CD4-positive, alpha-beta T cell treated with Interleukin-15 for 1 hour (primary cell): ENCODE measurements at regions not wholly inside any gene's neighbourhood (a gene's known extent, or its start where the extent isn't known, plus 50 kb on each side); places are given as distances from the start of the nearest gene placed in this dataset.
"Not testable (repeated sequence)": the region's sequence is repeated elsewhere in the genome, so short reads cannot be mapped to it uniquely, and the experiment has no call there.

Experiments used
- DNase-seq: peaks from one replicate; pipeline ENCODE4 v3.0.0-alpha.2; 2020

DNA sequence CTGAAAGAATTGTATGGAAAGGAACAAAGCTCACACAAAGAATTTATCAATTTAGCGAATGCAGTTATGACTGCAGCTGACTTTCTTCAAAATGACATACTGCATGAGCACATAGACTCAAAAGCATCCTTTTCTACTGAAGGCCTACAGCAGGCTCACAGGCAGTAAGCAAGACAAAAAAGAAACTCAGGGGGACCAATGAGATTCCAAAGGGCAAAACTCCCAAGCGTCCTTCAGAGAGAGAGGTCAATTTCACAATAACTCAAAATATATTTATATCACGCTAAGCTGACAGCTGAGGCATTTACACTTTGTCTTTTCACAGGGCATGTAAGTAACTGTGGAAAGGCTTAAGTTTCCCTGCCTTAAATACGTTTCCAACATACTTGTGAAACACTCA is 427.9 kb upstream of the RASGRP1 start:
- no peak for DNase-seq

DNA sequence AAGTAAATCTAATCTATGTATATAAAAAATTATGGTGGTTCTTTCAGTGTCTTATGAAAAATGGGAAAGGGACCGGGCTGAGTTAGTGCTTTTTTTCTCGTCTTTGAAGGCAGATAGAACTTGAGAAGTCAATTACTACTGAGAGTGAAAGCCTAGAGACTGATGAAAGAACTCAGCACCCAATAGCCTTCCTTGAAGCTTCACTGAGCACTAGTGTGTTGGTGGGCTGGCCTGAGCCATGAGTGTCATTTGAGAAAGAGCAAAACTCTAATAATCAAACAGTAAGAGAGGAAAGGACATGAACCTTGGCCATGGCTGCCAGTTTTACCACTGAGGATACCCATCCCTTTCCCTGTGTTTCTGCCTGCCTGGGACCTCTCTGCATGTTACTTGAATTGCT is 428.3 kb upstream of the RASGRP1 start:
- DNase-seq = no peak

DNA sequence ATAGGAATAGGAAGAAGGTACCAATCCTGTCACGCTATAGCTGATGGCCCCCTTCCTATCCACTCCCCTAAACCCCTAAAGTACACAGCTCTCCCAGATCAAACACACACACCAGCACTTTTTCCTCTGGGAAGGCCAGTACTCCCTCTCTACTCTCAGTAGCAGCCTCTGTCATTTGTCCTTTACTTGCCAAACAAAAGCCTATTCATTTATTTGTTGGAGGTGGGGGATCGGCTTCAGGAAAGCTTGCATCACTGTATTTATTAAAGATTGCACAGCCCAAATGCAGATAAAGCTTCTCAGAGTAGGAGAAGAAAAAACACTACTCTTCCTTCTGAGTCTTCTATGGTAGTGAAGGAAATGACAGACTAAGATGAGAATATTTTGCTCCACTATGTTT is 429.7 kb upstream of the RASGRP1 start:
- DNase-seq = no peak

DNA sequence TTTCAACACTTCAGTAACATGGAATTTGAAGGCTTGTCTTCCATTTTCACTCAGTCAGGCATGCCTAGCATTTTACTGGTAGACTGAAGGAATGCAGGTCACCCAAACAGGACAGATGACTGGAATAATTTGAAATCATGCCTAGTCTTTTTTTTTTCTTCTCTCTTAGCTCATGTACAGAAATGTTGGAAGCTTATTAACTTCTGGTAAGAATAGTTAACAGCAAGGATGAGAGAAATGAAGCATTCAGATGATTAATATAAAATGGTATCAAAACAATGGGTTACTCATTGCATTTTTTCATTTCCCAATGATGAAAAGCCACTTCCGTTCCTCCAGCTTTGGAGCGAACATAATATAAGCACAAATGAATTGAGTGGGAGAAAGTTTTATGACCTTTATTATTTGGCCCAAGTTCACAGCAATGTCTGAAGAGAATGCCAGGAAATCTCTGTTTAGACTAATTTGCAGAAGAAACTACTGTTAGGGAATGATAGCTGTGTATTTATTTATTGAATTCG is 431.6 kb upstream of the RASGRP1 start:
- DNase-seq = no peak

DNA sequence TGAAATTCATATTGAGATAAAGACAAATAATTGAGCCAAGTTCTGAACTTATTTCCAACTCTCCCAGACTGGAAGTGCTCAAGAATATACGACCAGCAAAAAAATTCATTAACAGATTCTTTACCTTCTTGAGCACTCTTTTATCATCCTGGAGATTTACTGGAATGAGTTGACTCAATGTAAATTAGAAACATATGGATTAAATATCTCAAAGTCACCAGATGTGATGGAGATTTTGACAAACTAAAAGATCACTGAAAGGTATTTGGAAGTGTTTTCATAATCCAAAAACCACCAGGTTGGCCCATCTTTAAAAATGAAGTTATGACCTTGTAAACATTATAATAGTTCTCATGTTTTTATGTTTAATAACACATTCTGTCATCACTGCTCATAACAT is 433.2 kb upstream of the RASGRP1 start:
- no peak for DNase-seq

DNA sequence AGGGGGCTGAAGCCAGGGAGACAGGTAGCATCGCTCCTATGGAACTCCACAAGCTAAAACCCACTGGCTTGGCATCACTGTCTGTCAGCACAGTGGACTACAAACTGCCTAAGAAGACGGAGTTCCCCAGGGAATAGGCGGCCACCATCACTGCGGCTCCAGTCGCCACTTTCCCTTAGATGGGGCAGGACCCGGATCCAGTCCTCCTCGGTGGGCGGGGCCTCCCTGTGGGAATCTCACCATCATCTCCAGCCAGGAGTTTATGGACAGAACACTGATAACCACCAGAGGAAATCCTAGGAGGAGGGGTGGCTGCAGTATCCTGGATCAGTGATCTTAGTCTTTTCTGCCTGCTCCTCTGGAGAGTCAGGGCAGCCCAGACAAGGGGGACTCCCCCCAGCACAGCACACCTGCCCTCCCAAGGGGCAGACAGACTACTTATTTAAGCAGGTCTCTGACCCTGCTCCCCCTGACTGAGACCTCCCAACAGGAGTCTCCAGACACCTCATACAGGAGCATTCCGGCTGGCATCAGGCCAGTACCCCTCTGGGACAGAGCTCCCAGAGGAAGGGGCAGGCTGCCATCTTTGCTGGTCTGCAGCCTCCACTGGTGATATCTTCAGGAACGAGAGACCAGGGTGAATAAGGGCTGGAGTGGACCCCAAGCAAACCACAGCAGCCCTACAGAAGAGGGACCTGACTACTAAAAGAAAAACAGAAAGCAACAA is 435.6 kb upstream of the RASGRP1 start:
- no peak for DNase-seq

DNA sequence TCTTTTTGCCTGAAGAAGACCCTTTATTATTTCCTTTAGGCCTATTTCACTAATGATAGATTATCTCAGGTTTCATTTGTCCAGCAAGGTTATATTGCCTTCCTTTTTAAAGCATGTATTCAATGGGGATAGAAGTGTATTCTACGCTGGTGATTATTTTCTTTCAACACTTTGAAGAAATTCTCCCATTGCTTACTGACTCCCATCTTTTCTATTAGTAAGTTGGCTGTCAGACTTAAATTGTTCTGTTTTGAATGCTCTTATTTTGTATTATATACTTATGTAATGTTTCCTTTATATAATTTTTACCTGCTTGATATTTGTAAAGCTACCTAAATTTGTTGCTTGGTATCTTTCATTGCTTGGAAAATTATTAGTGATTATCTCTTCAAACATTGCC is 445.1 kb upstream of the RASGRP1 start:
- no peak for DNase-seq

DNA sequence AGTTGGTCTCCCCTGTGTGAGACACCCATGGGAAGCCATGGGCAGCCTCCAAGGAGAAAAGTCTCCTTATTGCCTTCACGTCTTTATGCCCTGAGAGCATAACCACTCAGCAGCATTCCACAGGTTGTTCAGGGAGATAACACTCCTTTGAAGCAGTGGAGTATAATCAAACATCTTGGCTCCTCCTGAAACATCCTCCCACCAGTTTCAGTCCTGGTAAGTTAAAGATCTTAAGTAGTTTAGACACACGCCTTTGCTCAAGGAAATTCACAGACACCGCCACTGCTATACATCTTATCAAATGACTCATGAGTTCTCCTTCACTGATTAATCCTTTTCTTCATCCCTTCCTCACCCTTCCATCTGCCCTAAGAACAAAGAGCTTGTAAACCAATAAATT is 446.5 kb upstream of the RASGRP1 start:
- not testable (repeated sequence) for DNase-seq

DNA sequence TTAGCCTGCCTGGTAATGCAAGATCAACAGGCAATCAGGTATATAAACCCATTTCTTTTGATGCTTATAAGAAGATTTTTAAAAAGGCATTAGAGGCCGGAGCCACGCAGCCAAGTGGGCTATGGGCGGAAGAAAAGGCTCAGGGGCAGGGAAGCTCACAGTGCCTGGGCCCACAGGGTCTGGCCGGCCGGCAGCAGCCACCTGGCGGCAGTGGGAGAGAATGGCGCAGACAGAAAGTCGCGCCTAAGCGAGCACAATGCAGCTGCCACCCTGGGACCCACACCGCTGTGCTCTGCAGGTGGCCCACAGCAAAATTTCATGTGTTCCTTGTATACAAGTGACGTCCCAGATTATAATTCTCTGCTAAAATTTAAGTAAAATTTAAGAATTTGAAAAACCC is 448.6 kb upstream of the RASGRP1 start:
- no peak for DNase-seq

DNA sequence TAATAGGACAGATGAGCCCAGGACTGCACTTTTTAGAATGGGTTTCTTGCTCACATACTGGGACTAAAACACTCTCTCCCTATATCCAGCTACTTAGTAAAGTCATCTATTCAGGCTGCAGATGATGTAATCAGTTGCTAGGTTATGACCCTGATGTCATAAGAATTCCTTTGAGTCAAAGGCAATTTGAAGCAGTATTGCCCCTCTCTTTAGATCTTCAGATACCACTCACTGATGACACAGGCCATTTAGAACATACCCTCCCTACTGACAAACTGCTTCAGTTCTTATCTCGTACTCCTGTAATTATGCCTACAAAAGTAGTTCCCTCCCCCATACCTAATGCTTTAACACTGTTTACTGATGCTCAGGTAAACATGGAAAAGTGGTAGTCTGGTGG is 450.1 kb upstream of the RASGRP1 start:
- DNase-seq = no peak

DNA sequence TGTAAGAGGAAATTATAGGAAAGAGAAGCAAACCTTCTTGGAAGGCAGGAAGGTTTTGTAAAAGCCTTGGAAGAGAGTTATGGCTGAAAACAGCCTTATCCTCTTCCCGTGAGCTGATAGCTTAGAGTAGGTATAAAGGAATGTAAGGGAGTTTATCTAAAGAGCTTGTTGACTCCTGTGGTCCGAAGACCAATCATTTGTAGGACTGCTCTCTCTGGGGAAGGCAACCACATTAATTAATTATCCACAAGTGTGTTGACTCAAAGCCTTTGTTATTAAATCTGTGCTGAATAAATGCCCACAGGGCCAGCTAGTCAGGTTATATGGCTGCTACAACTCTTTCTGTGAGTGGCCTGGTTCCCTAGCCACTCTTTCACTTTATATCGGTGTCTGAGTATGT is 452.1 kb upstream of the RASGRP1 start:
- no peak for DNase-seq

DNA sequence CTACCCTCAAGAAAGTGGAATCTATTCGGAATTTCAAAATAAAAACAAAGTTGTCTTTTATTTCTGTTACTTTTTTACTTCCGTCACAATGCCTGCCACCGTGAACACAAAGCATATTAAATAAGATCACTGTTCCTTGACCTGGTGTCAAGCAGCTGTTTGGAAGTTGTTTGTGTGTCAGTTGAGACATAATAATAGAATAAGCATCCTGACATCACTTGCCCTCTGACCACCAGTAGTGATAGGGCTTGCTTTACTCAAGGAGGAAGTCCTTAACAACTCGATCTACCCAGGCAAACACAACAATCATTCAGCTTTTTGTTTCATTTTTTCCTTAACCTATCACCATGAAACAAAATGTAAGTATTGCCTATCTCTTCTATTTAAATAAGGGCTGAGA is 454.4 kb upstream of the RASGRP1 start:
- no peak for DNase-seq

DNA sequence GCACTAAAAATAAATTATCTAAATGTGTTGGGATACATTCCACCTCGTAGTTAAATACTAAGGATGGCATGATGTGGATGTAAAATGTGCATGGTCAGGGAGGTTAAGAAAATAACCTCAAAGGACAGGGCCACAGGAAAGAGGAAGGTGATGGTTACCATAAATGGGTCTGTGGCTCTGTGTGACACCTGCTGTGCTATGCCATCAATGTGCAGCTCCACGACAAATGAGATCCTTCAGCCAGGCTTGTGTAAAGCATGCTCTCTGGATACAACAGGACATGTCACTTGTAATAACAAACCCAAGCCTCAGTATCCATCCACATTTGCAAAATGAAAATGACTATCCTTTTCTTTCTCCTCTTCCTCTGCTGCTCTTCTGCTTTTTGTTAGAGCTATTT is 456.7 kb upstream of the RASGRP1 start:
- no peak for DNase-seq

DNA sequence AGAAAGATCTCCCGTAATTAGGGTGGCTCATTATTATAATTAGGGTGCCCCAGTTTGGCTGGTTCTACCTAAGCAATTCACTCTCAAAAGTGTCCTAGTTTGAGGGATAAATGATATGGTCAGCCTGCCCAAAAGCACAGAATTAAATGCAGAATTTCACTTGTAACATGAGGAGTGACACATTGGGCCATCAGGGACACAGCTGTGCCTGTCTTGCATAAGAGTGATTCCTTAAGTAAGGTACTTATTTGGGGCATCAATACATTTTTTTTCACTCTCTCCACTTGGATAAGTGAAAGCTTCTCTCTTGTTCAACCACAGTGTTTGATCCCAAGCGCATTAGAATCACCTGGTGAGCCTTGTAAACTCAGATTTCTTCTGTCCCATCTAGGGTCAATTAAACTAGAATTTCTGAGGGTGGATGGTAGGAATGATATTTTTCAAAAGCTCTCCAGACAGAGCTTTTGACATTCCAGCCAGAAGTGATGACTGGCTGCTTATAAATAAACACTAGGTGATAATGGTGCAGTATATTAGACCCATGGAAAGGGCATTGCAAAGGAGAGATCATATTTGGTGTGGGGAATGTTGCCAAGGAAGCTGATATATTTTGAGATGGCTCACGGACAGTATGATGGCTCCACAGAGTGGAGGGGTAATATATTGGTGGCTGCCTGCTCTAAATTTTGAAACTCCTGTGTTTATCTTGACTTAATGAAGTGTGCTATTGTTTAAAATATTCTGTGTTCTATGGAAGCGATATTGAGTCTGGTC is 458.1 kb upstream of the RASGRP1 start:
- no peak for DNase-seq

DNA sequence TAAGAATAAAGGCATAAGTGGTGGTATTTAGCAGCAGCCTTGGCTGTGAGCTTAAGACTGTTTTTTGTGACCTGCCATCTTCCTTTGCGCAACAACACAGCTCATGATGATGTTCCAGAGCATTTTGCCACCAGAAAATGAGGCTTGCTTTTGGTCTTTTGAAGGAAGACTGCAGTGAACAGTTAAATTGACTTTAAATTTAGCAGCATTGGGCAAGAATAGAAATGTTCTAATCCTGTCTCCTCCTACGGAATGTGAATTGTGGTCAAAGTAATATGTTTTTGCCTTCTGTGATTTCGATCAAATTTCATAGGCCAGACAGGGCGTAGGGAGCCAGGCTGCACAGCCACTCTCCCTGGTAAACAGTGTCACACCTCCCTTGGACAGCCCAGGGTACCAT is 460.7 kb upstream of the RASGRP1 start:
- DNase-seq = no peak

DNA sequence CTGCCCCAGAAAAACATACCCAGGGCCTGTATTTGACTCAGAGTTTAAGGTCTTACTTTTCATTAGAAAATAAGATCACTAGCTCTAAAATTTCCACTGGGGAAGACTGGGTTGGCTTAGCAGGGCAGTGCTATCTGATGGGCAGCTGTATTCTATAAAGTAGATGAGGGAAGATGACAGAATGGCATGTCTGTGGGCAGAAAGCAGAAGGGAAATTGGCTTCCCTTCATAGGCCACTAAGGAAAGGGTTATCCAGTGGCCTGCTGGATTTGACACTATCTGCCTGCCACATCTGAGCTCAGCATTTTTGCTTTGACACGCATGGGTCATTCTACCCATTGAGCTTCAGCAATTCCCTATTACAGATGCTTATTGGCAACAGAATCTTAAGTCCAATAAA is 461.3 kb upstream of the RASGRP1 start:
- DNase-seq = no peak

DNA sequence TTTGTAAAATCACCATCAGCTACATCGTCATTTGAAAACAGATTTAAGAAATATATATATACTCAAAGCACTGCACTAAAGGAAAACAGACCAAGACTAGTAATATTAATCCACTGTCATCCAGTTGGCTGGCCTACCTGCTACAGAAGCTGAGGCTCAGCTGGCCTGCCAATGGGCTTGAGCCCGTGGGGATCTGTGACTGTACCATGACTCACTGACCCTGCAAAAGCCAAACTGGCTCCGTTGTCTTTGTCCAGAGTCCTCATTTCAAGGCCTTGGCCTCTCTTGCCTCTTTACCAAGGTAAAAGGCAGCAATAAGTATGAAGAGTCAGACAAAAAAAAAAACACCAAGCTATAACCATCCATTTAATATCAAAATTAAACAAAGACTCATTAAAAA is 463.5 kb upstream of the RASGRP1 start:
- DNase-seq = no peak

DNA sequence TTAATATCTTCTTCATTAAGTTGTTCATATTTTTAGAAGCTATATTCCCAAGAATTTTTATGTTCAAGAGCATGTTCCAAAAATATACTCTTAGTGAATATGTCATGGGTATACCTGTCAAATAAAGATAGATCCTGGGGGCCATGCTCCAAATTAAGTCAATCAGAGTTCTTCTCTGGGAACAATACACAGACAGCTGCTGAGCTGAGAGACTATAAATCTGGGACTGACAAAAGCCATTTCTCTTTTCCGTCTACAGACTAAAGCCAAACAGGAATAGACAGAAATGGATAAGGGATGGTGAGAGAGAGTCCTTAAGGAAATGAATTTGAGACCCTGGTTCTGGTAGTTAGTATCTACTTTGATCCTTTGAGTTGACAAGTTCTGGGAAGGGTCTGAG is 465.1 kb upstream of the RASGRP1 start:
- DNase-seq = no peak

DNA sequence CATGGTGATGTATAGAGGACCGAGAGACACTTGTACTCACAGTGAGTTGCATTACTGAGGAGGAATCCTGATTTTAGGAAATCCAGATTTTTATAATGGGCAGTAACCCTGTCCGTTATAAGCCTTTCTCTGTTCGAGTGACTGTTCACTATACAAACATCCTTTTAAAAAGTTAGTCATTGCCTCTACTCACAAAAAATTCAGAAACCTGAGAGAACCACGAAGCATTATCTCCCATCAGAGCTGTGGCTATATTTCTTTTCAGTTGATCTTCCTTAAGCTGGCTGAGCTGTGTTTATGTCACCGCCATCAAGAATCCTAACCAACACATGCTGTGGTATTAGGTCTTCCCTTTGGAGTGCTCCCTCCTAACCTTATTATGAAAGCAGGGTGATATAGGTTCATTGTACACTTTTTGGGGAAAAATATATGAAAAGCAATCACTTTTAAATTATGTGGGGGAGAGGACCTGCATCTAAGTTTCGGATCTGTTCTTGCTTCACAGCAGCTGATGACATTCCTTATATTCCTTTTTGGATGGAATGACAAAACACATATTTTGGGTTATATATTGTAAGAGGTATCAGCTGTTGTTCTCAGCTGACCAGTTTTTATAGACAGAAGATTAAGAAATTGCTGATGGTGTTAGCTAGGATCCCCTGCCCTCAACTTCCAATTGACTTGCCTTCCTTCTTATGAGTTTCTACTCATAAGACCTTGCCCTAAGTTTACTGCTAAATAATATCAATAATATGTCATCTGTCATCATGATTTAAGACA is 465.9 kb upstream of the RASGRP1 start:
- DNase-seq = no peak

DNA sequence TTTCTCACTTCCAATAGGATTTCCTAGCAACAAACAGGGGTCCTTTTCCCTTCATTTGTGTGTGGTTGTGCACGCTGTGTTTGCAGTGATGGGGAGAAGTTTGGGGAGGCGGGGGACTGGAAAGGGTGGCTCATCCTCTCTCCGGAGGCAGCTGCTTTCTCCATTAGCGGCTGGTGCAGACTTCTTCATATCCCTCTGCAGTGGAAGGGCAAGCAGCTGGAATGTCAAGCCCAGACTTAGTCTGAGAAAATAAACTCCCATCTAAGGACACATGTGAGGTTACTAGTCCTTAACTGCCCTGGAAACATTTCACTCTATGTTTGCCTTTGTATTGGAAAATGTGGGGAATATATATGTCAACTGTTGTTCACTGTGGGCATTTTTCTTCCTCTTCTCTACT is 467.0 kb upstream of the RASGRP1 start:
- no peak for DNase-seq

DNA sequence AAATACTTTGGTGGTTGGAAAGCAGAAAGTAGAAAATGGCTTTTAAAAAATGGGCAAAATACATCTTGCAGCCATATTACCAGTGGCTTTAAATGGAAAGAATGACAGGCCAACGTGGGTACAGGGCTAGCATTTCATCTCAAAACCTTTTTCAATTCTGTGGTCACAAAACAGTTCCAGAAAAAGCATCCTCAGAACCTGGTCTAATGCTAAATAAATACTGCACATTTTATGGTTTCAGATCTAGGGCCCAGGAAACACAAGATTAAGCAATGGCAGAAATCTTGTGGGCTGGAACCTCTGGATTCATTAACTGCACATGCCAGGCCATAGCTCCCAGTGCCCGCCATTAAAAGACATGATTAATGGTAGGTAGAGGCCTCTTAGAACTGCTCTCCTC is 470.2 kb upstream of the RASGRP1 start:
- DNase-seq = no peak

DNA sequence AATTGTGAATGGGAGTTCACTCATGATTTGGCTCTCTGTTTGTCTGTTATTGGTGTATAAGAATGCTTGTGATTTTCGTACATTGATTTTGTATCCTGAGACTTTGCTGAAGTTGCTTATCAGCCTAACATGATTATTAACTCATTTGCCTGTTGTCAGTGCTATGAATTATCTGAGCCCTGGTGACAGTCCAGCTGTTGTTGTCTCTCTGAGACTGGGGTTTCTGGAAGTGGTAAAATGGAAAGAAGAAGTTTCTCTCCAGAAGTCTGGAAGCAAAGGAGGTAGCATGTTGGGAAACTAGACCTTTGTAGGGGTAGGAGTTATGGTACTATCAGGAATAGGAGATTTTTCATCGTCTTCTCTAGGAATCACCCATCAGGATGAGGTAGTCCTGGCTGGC is 473.0 kb upstream of the RASGRP1 start:
- not testable (repeated sequence) for DNase-seq

DNA sequence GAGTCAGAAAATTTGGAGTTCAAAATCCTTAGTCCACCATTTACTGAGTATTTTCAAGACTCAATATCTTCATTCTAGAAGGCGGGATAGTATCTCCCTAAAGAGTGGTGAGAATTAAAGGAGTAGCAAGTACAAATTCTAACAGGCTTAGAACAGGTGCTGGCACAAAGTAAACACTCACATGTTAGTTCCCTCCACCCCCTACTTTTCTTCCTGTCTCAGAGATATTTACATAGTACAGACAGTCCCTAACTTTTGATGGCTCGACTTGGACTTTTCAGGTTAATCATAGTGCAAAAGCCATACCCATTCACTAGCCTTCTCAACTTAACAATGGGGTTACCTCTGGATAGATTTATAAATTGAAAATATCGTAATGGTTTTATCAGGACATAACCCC is 476.2 kb upstream of the RASGRP1 start:
- DNase-seq = no peak

DNA sequence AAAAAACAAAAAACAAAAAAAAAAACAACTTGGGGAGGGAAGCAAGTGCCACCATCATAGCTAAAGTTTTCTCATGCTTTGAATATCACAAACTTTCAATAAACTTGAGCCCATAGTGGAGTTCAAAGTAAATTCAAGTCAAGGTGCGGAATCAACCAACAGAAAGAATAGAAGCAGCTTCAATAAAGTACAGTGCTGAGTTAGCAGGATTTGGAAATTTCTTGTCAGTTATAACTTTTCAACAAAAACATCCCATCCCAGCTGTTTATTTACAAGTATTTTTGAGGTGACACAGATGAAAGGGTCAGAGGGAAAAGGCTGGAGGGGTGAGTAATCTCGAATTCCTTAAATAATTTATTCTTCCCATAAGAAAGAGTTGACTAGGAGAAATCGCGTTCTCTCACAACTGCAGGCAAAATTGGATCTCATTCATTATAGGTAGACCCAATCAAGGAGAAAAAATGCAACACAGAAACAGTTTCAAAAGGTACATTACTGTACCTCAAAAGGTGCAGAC is 477.4 kb upstream of the RASGRP1 start:
- DNase-seq = no peak
